ENCODE measurements at regions not wholly inside any gene's neighbourhood (a gene's known extent, or its start where the extent isn't known, plus 50 kb on each side); places are given as distances from the start of the nearest gene placed in this dataset.
"Not testable (repeated sequence)": the region's sequence is repeated elsewhere in the genome, so short reads cannot be mapped to it uniquely, and the experiment has no call there.

GRCh38 chr5:28398185-28398584, 1359.8 kb upstream of the CDH9 start:
- no peak overlapping the region for H3K27ac ChIP-seq

DNA sequence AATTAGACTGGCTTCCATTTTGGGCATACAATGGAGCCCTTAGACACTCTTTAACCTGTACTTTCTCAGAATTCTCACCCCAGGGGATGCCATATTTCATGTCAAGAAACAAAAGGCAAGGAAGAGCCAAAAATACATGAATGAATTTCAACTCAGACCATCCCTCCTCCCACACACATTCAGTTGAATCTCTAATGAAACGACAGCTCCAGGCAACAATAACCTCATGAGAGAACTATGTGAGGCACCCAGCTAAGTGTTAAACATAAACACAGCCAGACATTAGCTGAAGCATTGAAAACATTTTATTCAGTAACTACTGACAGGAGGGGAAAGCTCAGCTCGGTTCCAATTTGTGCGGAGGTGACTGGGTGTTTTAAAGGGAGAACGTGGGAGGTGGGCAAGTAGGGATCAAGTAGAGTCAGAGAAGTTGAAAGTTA, 1359.1 kb upstream of the CDH9 start:
- H3K27ac ChIP-seq, result no peak overlapping the region
- peak; percentile 34 for DNase-seq (ENCODE audit: low spot score)
- ChIA-PET POLR2A (ENCODE audit: low non-redundant PET) (no interaction called here), CTCF (no interaction called here)
- no peak for TF ChIP-seq CTCF (conservative IDR thresholded peaks at IDR 0.05; ENCODE audit: low read depth)

More at GRCh38 chr5:28398185-28398584, 1359.8 kb upstream of the CDH9 start:
- CTCF ChIA-PET, result interaction anchor here (0.5 to 0.6 kb wide), 2 partner anchors 17 to 20 kb away, joined by 3 read pairs; no protein-coding TSS in a partner anchor
- POLR2A ChIA-PET (ENCODE audit: low non-redundant PET), result no interaction called here
- DNase-seq (ENCODE audit: low spot score), result no peak
- TF ChIP-seq CTCF (conservative IDR thresholded peaks at IDR 0.05; ENCODE audit: low read depth), result no peak

GRCh38 chr5:28391277-28391676, 1352.9 kb upstream of the CDH9 start:
- ChIA-PET CTCF (interaction anchor here (0.6 kb wide), 1 partner anchor 23 kb away, joined by 3 read pairs; no protein-coding TSS in a partner anchor), POLR2A (ENCODE audit: low non-redundant PET) (no interaction called here)
- no peak overlapping the region for H3K27ac ChIP-seq
- TF ChIP-seq CTCF (conservative IDR thresholded peaks at IDR 0.05; ENCODE audit: low read depth), result no peak
- DNase-seq (ENCODE audit: low spot score), result no peak

- TF ChIP-seq CTCF (conservative IDR thresholded peaks at IDR 0.05; ENCODE audit: low read depth), result no peak
- no peak overlapping the region for H3K27ac ChIP-seq
- DNase-seq (ENCODE audit: low spot score), result no peak
- POLR2A ChIA-PET (ENCODE audit: low non-redundant PET), result no interaction called here
- CTCF ChIA-PET, result no interaction called here
Measured at GRCh38 chr5:28390341-28390740, 1352.0 kb upstream of the CDH9 start.

- CTCF ChIA-PET; POLR2A ChIA-PET (ENCODE audit: low non-redundant PET): not testable (repeated sequence)
Measured at GRCh38 chr5:28389727-28390126, 1351.3 kb upstream of the CDH9 start.

DNA sequence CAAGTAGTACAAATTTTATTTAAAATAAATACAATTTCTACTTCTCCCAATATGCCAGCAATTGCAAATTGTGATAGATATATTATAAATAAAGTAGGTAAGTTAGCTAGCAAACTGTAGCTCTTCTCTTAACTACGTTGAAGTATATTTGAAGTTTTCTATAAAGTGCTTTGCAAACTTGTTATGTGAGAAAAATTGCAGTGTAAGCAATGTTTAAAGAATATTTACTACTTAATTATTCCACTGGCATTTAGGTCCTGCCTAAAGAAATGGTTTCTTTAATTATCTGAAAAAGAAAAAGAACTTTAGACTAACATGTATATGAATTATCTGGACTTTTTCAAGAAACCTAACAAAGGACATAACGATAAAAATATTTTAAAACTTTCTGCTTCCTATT, 1350.0 kb upstream of the CDH9 start:
- TF ChIP-seq CTCF (conservative IDR thresholded peaks at IDR 0.05; ENCODE audit: low read depth), result no peak
- ChIA-PET CTCF (no interaction called here), POLR2A (ENCODE audit: low non-redundant PET) (no interaction called here)
- no peak overlapping the region for H3K27ac ChIP-seq
- DNase-seq (ENCODE audit: low spot score), result no peak

More at GRCh38 chr5:28389727-28390126, 1351.3 kb upstream of the CDH9 start:
- not testable (repeated sequence) for H3K27ac ChIP-seq; DNase-seq (ENCODE audit: low spot score)

DNA sequence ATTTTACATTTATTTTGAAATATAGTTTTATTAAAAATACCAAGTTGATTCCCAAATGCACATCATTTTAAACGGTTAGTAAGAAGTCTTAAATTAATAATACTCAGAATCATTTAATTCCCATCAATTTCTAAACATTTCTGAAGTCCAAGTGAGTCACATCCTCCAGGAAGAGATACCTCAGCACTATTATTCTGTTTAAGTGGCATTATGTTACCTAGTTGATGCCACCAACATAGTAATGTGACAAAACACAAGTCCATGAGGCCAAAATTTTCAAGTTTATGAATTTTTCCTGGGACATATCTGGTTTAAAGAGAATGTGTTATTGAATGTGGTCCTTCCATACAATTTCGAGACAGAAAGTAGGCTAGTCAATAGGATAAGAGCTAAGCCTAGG, 1348.3 kb upstream of the CDH9 start:
- ChIA-PET POLR2A (ENCODE audit: low non-redundant PET) (no interaction called here), CTCF (no interaction called here)
- no peak for TF ChIP-seq CTCF (conservative IDR thresholded peaks at IDR 0.05; ENCODE audit: low read depth)
- no peak overlapping the region for H3K27ac ChIP-seq
- no peak for DNase-seq (ENCODE audit: low spot score)
